H9 (cell line): ENCODE measurements at regions not wholly inside any gene's neighbourhood (a gene's known extent, or its start where the extent isn't known, plus 50 kb on each side); places are given as distances from the start of the nearest gene placed in this dataset.

Source experiments
- DNase-seq: peaks from one replicate; pipeline ENCODE4 v3.0.0-alpha.2; 2017
- H2AFZ ChIP-seq: one replicate; pipeline ENCODE4 v1.6.1; 2013; ENCODE audit warnings: mild to moderate bottlenecking, low read length, control low read depth, moderate library complexity
- H2AK5ac ChIP-seq: 2 replicates; pipeline ENCODE4 v1.6.1; 2013; ENCODE audit warnings: low read length, control low read depth, mixed read lengths; ENCODE audit not compliant: insufficient read length
- H2BK120ac ChIP-seq: one replicate; pipeline ENCODE4 v1.6.1; 2013; ENCODE audit warnings: low read depth, mild to moderate bottlenecking, low read length, control low read depth, inconsistent platforms; ENCODE audit not compliant: poor library complexity, severe bottlenecking
- H2BK12ac ChIP-seq: 2 replicates; pipeline ENCODE4 v1.6.1; 2013; ENCODE audit warnings: low read length, control low read depth, mixed read lengths, low read depth; ENCODE audit not compliant: insufficient read length
- H2BK15ac ChIP-seq: 2 replicates; pipeline ENCODE4 v1.6.1; 2013; ENCODE audit warnings: low read depth, low read length, control low read depth
- H2BK20ac ChIP-seq: one replicate; pipeline ENCODE4 v1.6.1; 2013; ENCODE audit warnings: low read depth, mild to moderate bottlenecking, low read length, control low read depth, inconsistent platforms; ENCODE audit not compliant: poor library complexity, severe bottlenecking
- H2BK5ac ChIP-seq: 2 replicates; pipeline ENCODE4 v1.6.1; 2013; ENCODE audit warnings: low read length, control low read depth, mixed read lengths; ENCODE audit not compliant: insufficient read length
- H3K14ac ChIP-seq: 2 replicates; pipeline ENCODE4 v1.6.1; 2013; ENCODE audit warnings: low read length, control low read depth; ENCODE audit not compliant: insufficient read depth
- H3K18ac ChIP-seq: 2 replicates; pipeline ENCODE4 v1.6.1; 2013; ENCODE audit warnings: low read depth, mild to moderate bottlenecking, mixed read lengths, low read length, control low read depth; ENCODE audit not compliant: insufficient read length
- H3K23ac ChIP-seq: 2 replicates; pipeline ENCODE4 v1.6.1; 2013; ENCODE audit warnings: low read length, control low read depth, mixed read lengths, low read depth; ENCODE audit not compliant: insufficient read length
- H3K23me2 ChIP-seq: 2 replicates; pipeline ENCODE4 v1.6.1; 2013; ENCODE audit warnings: low read depth, mild to moderate bottlenecking, mixed read lengths, low read length, control low read depth; ENCODE audit not compliant: insufficient read length, poor library complexity, severe bottlenecking
- H3K27ac ChIP-seq: 2 replicates; pipeline ENCODE4 v1.5.1; 2013; ENCODE audit warnings: low read length, control low read depth, mixed read lengths, low read depth; ENCODE audit not compliant: insufficient read length
- H3K27me3 ChIP-seq: 2 replicates; pipeline ENCODE4 v1.6.1; 2013; ENCODE audit warnings: low read length, control low read depth, inconsistent platforms; ENCODE audit not compliant: insufficient read depth
- H3K4ac ChIP-seq: 2 replicates; pipeline ENCODE4 v1.6.1; 2013; ENCODE audit warnings: low read depth, mild to moderate bottlenecking, control low read depth, inconsistent platforms, low read length, moderate library complexity
- H3K4me1 ChIP-seq: 2 replicates; pipeline ENCODE4 v1.6.1; 2013; ENCODE audit warnings: low read length, control low read depth, inconsistent platforms; ENCODE audit not compliant: insufficient read depth
- H3K4me2 ChIP-seq: 2 replicates; pipeline ENCODE4 v1.6.1; 2013; ENCODE audit warnings: low read length, control low read depth, mixed read lengths; ENCODE audit not compliant: insufficient read length, insufficient read depth
- H3K56ac ChIP-seq: 2 replicates; pipeline ENCODE4 v1.6.1; 2013; ENCODE audit warnings: low read depth, mild to moderate bottlenecking, mixed read lengths, low read length, control low read depth; ENCODE audit not compliant: insufficient read length
- H3K79me1 ChIP-seq: 2 replicates; pipeline ENCODE4 v1.6.1; 2013; ENCODE audit warnings: low read depth, mild to moderate bottlenecking, moderate library complexity, low read length, control low read depth, inconsistent platforms; ENCODE audit not compliant: insufficient read depth, poor library complexity, severe bottlenecking
- H3K79me2 ChIP-seq: 2 replicates; pipeline ENCODE4 v1.6.1; 2013; ENCODE audit warnings: low read length, control low read depth, inconsistent platforms; ENCODE audit not compliant: insufficient read depth
- H3K9ac ChIP-seq: 2 replicates; pipeline ENCODE4 v1.6.1; 2013; ENCODE audit warnings: low read length, control low read depth, mixed read lengths; ENCODE audit not compliant: insufficient read length; ENCODE audit errors: extremely low read depth
- H3K9me3 ChIP-seq: one replicate; pipeline ENCODE4 v1.6.1; 2013; ENCODE audit warnings: low read depth, low read length, inconsistent platforms; ENCODE audit not compliant: control insufficient read depth
- H3T11ph ChIP-seq: one replicate; pipeline ENCODE4 v1.6.1; 2013; ENCODE audit warnings: mild to moderate bottlenecking, low read length, control low read depth, inconsistent platforms
- H4K20me1 ChIP-seq: one replicate; pipeline ENCODE4 v1.6.1; 2013; ENCODE audit not compliant: control insufficient read depth, insufficient read length, insufficient read depth
- H4K5ac ChIP-seq: 2 replicates; pipeline ENCODE4 v1.6.1; 2013; ENCODE audit warnings: low read depth, mild to moderate bottlenecking, mixed read lengths, low read length, control low read depth; ENCODE audit not compliant: insufficient read length
- H4K8ac ChIP-seq: replicated peaks from 2 replicates; pipeline ENCODE4 v1.6.1; 2013; ENCODE audit warnings: low read length, control low read depth, mixed read lengths, low read depth; ENCODE audit not compliant: insufficient read length
- H4K91ac ChIP-seq: 2 replicates; pipeline ENCODE4 v1.6.1; 2013; ENCODE audit warnings: low read depth, mild to moderate bottlenecking, moderate library complexity, mixed read lengths, low read length, control low read depth; ENCODE audit not compliant: insufficient read length
- H3K27ac Mint-ChIP-seq, 3 experiments: 2 replicates in 2 of 3; 3 replicates in 1 of 3; pipeline ENCODE4 v1.8.0; 2020 to 2021; ENCODE audit warnings: mixed read lengths in 3 of 3, mild to moderate bottlenecking in 1 of 3, moderate library complexity in 1 of 3
- H3K27me3 Mint-ChIP-seq: 2 replicates; pipeline ENCODE4 v1.8.0; 2021; ENCODE audit warnings: low read depth, mild to moderate bottlenecking, moderate library complexity, mixed read lengths
- H3K36me3 Mint-ChIP-seq, 3 experiments: 2 replicates in 2 of 3; 3 replicates in 1 of 3; pipeline ENCODE4 v1.8.0; 2020 to 2021; ENCODE audit warnings: low read depth in 3 of 3, mixed read lengths in 3 of 3; ENCODE audit not compliant: insufficient read depth in 1 of 3
- H3K4me1 Mint-ChIP-seq, 2 experiments: 2 replicates each; pipeline ENCODE4 v1.8.0; 2020; ENCODE audit warnings: mixed read lengths in 2 of 2
- H3K4me3 Mint-ChIP-seq, 2 experiments: 2 replicates in 1 of 2; 3 replicates in 1 of 2; pipeline ENCODE4 v1.8.0; 2020 to 2021; ENCODE audit warnings: mild to moderate bottlenecking in 2 of 2, mixed read lengths in 2 of 2, moderate library complexity in 1 of 2
- H3K9me3 Mint-ChIP-seq, 2 experiments: 2 replicates in 1 of 2; 3 replicates in 1 of 2; pipeline ENCODE4 v1.8.0; 2020; ENCODE audit warnings: mild to moderate bottlenecking in 2 of 2, mixed read lengths in 2 of 2, moderate library complexity in 1 of 2
- CTCF ChIP-seq: fragments of 200-600 bp; sonication (generic); conservative IDR thresholded peaks from 3 replicates; pipeline ENCODE4 v1.8.0; 2021; ENCODE audit warnings: antibody characterized with exemption, mild to moderate bottlenecking
- WGBS: extraction: QIAGEN DNeasy Blood & Tissue Kit; methylation state at CpG from one replicate; pipeline ENCODE4 v1.1.7; 2013; ENCODE audit warnings: missing lambda C conversion rate, low lambda C conversion rate, mixed read lengths; ENCODE audit not compliant: insufficient read length; ENCODE audit errors: extremely low coverage; 5-methylcytosine and 5-hydroxymethylcytosine counted together

GRCh38 chr1:244353551-244354091 lies 98.1 kb downstream of the ADSS2 start:
- no peak overlapping the region for H2BK15ac ChIP-seq
- H4K20me1 ChIP-seq = no peaks in the 10 kb centered on the region
- H2BK120ac ChIP-seq = no peak overlapping the region
- no peak overlapping the region for H2BK12ac ChIP-seq
- peak; percentile 79 for DNase-seq
- no peak overlapping the region for H4K91ac ChIP-seq
- H3K27ac ChIP-seq = peak overlapping the region; percentile 81
- no peaks in the 10 kb centered on the region for H3K27me3 Mint-ChIP-seq
- peaks cover 7% of the 10 kb centered on the region; the same call in 1 of the 2 replicates for H3K4me1 ChIP-seq
- no peak overlapping the region for H4K8ac ChIP-seq
- no peaks in the 10 kb centered on the region for H3K79me1 ChIP-seq
- H2BK5ac ChIP-seq = no peak overlapping the region
- TF ChIP-seq CTCF = no peak
- no peak overlapping the region for H3K23ac ChIP-seq
- peaks cover 54 to 57% of the 10 kb centered on the region in 2 experiments for H3K4me1 Mint-ChIP-seq
- H4K5ac ChIP-seq = no peak overlapping the region
- H3K4me2 ChIP-seq = peak overlapping the region; percentile 4
- H2AK5ac ChIP-seq = no peak overlapping the region
- H2BK20ac ChIP-seq = no peak overlapping the region
- peak overlapping the region; percentile 96 to 99 (median 99) for H3K27ac Mint-ChIP-seq
- H3K23me2 ChIP-seq = no peaks in the 10 kb centered on the region
- no peaks in the 10 kb centered on the region for H3K27me3 ChIP-seq
- no peak overlapping the region for H3K18ac ChIP-seq
- no peak overlapping the region for H2AFZ ChIP-seq
- no peak overlapping the region for H3K9ac ChIP-seq
- no peak overlapping the region for H3K4ac ChIP-seq
- peaks cover 2 to 7% of the 10 kb centered on the region in 2 experiments; a peak in 2 of 5 replicates for H3K9me3 Mint-ChIP-seq
- H3K36me3 Mint-ChIP-seq = peaks cover 0 to 7% (median 4%) of the 10 kb centered on the region in 3 experiments; a peak in 2 of 7 replicates
- peak overlapping the region; percentile 3 to 56; a peak in 3 of 5 replicates for H3K4me3 Mint-ChIP-seq
- H3K14ac ChIP-seq = no peak overlapping the region
- H3K9me3 ChIP-seq = no peaks in the 10 kb centered on the region
- WGBS = no CpG with 5 or more reads among the region's 7 CpGs
- no peak overlapping the region for H3K56ac ChIP-seq
- H3K79me2 ChIP-seq = no peaks in the 10 kb centered on the region
- no peak overlapping the region for H3T11ph ChIP-seq
